Bronchial epithelial cell (primary cell): ENCODE measurements at regions not wholly inside any gene's neighbourhood (a gene's known extent, or its start where the extent isn't known, plus 50 kb on each side); places are given as distances from the start of the nearest gene placed in this dataset.
"Not testable (repeated sequence)": the region's sequence is repeated elsewhere in the genome, so short reads cannot be mapped to it uniquely, and the experiment has no call there.

Experiments used
- DNase-seq: peaks from one replicate; pipeline ENCODE4 v3.0.0-alpha.2; 2010; ENCODE audit warnings: low read depth
- FAIRE-seq: peaks from 2 replicates; lab custom pipeline; 2011; peaks lifted over from hg19 to GRCh38; lab: Jason Lieb, UNC
- H3K27me3 ChIP-seq: 2 replicates; pipeline ENCODE4 v1.5.1; 2011; ENCODE audit warnings: low read length; ENCODE audit not compliant: control insufficient read depth, insufficient read depth
- H3K36me3 ChIP-seq: 2 replicates; pipeline ENCODE4 v1.5.1; 2011; ENCODE audit warnings: low read length; ENCODE audit not compliant: control insufficient read depth, insufficient read depth
- H3K4me3 ChIP-seq: 2 replicates; pipeline ENCODE4 v1.5.1; 2011; ENCODE audit warnings: mild to moderate bottlenecking, low read depth, low read length, control low read depth
- CTCF ChIP-seq: IDR thresholded peaks from 2 replicates; pipeline ENCODE4 v1.5.1; 2011; ENCODE audit warnings: mild to moderate bottlenecking, moderate library complexity, low read length, control low read depth, inconsistent platforms; ENCODE audit not compliant: insufficient read depth, severe bottlenecking

GRCh38 chr2:132068407-132068806, 93.3 kb downstream of the ANKRD30BL start:
- not testable (repeated sequence) for H3K36me3 ChIP-seq, H3K27me3 ChIP-seq, H3K4me3 ChIP-seq, DNase-seq, FAIRE-seq

DNA sequence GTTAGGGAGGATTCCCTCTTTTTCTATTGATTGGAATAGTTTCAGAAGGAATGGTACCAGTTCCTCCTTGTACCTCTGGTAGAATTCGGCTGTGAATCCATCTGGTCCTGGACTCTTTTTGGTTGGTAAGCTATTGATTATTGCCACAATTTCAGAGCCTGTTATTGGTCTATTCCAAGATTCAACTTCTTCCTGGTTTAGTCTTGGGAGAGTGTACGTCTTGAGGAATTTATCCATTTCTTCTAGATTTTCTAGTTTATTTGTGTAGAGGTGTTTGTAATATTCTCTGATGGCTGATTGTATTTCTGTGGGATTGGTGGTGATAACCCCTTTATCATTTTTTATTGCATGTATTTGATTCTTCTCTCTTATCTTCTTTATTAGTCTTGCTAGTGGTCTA, 96.4 kb downstream of the ANKRD30BL start:
- not testable (repeated sequence) for FAIRE-seq, DNase-seq, H3K36me3 ChIP-seq, H3K27me3 ChIP-seq, H3K4me3 ChIP-seq

DNA sequence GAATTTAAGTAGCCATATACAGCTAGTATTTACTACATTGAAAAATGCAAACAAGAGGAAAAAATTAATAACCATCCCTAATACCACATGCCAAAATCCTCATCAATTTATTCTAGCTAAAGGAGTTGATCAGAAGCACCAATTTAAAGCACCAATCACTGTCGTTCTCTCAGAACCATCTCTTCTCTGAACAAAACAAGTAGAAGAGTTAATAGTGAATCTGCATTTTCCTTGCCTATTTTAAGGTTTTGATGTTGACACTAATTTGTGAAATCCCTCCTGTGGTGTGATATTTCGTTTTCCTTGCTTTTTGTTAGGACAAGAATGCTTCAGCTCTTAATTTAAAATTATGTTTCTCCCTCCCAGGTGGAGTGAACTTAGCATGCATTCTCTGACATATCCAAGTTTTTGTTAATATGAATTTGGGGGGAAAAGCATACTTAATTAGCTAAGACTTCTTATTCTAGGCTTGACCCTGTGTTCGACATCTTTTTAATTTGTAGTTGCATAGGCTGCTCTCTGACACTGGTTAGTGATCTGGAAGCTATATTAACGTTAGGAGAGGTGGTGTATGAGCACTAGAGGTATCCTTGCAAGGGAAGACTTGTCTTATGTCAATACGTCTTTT, 122.0 kb downstream of the ANKRD30BL start:
- not testable (repeated sequence) for H3K36me3 ChIP-seq, DNase-seq, H3K4me3 ChIP-seq, FAIRE-seq
- H3K27me3 ChIP-seq, result peaks cover 10% of the 10 kb centered on the region

DNA sequence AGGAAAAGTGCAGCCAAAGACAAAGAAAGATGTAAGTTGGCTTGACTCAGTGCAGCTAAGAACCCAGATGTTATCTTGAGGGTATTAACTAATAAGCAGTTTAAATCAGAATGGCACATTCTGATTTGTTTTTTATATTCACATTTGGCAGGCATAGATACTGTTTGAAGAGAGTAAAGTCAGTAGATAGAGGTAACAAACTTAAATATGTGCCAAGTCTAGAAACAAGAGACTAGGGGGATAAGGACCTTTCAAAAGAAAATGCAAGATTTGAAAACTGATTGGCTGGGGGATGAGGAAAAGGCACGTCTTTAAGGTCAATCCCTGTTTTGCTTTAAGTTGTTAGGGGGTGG, 122.9 kb downstream of the ANKRD30BL start:
- not testable (repeated sequence) for H3K4me3 ChIP-seq, DNase-seq, FAIRE-seq, H3K36me3 ChIP-seq
- H3K27me3 ChIP-seq, result peaks cover 10% of the 10 kb centered on the region

GRCh38 chr2:132038179-132038882, 123.4 kb downstream of the ANKRD30BL start:
- TF ChIP-seq CTCF, result no peak
- no peak for DNase-seq
- H3K36me3 ChIP-seq, result no peaks in the 10 kb centered on the region
- H3K4me3 ChIP-seq, result peak overlapping the region; percentile 29
- no peak for FAIRE-seq
- peaks cover 10% of the 10 kb centered on the region for H3K27me3 ChIP-seq

GRCh38 chr2:132037527-132038178, 124.1 kb downstream of the ANKRD30BL start:
- H3K4me3 ChIP-seq, result peak overlapping the region; percentile 29
- no peak for DNase-seq
- no peaks in the 10 kb centered on the region for H3K36me3 ChIP-seq
- FAIRE-seq, result no peak
- no peak for TF ChIP-seq CTCF
- H3K27me3 ChIP-seq, result peaks cover 10% of the 10 kb centered on the region

DNA sequence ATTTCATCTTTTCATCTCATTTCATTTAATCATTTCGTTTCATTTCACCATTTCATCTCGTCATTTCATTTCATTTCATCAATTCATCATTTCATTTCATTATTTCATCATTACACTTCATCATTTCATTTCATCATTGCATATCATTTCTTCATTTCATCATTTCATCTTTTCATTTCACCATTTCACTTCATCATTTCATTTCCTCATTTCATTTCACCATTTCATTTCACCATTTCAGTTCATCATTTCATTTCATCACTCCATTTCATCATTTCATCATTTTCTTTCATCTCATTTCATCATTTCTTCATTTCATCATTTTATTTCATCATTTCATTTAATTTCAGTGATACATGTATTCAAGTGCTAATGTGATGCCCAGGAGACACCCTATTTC, 127.1 kb downstream of the ANKRD30BL start:
- Histone ChIP-seq H3K4me3 (no peak overlapping the region), H3K27me3 (peaks cover 8% of the 10 kb centered on the region), H3K36me3 (no peaks in the 10 kb centered on the region)
- no peak for FAIRE-seq
- no peak for DNase-seq
- no peak for TF ChIP-seq CTCF
